HG03442 (cell line): ENCODE measurements at regions not wholly inside any gene's neighbourhood (a gene's known extent, or its start where the extent isn't known, plus 50 kb on each side); places are given as distances from the start of the nearest gene placed in this dataset.
"Not testable (repeated sequence)": the region's sequence is repeated elsewhere in the genome, so short reads cannot be mapped to it uniquely, and the experiment has no call there.

Experiments used
- ATAC-seq: cut with Tn5 transposase; IDR thresholded peaks from one replicate; pipeline ENCODE4 v1.9.1; 2021; ENCODE audit warnings: mild to moderate bottlenecking, moderate library complexity; ENCODE audit not compliant: unreplicated experiment

GRCh38 chr2:7867867-7868266 lies 814.0 kb upstream of the ID2 start:
- ATAC-seq = no peak

- ATAC-seq = no peak
Measured at GRCh38 chr2:7868836-7869235, 813.0 kb upstream of the ID2 start.

GRCh38 chr2:7876445-7876844 lies 805.4 kb upstream of the ID2 start:
- not testable (repeated sequence) for ATAC-seq

GRCh38 chr2:7878266-7878665 lies 803.6 kb upstream of the ID2 start:
- ATAC-seq = not testable (repeated sequence)

GRCh38 chr2:7878786-7879482 lies 802.9 kb upstream of the ID2 start:
- no peak for ATAC-seq

GRCh38 chr2:7879483-7879835 lies 802.4 kb upstream of the ID2 start:
- no peak for ATAC-seq

- ATAC-seq = no peak
Measured at GRCh38 chr2:7880126-7880525, 801.7 kb upstream of the ID2 start.

- no peak for ATAC-seq
Measured at GRCh38 chr2:7880566-7880965, 801.3 kb upstream of the ID2 start.

GRCh38 chr2:7881063-7881462 lies 800.8 kb upstream of the ID2 start:
- ATAC-seq = no peak

GRCh38 chr2:7881466-7881865 lies 800.4 kb upstream of the ID2 start:
- no peak for ATAC-seq

GRCh38 chr2:7882296-7882695 lies 799.6 kb upstream of the ID2 start:
- no peak for ATAC-seq

GRCh38 chr2:7884338-7884737 lies 797.5 kb upstream of the ID2 start:
- no peak for ATAC-seq

- no peak for ATAC-seq
Measured at GRCh38 chr2:7886666-7887065, 795.2 kb upstream of the ID2 start.

- no peak for ATAC-seq
Measured at GRCh38 chr2:7887441-7887840, 794.4 kb upstream of the ID2 start.

GRCh38 chr2:7888876-7889275 lies 793.0 kb upstream of the ID2 start:
- ATAC-seq = no peak

GRCh38 chr2:7891312-7891711 lies 790.5 kb upstream of the ID2 start:
- no peak for ATAC-seq

- ATAC-seq = no peak
Measured at GRCh38 chr2:7895289-7895688, 786.6 kb upstream of the ID2 start.

- no peak for ATAC-seq
Measured at GRCh38 chr2:7896940-7897487, 784.8 kb upstream of the ID2 start.

GRCh38 chr2:7899241-7899640 lies 782.6 kb upstream of the ID2 start:
- ATAC-seq = no peak

- no peak for ATAC-seq
Measured at GRCh38 chr2:7899923-7900322, 781.9 kb upstream of the ID2 start.

- no peak for ATAC-seq
Measured at GRCh38 chr2:7900593-7900992, 781.3 kb upstream of the ID2 start.

GRCh38 chr2:7902251-7902765 lies 779.5 kb upstream of the ID2 start:
- ATAC-seq = no peak

- no peak for ATAC-seq
Measured at GRCh38 chr2:7904319-7904718, 777.5 kb upstream of the ID2 start.
